Naive thymus-derived CD4-positive, alpha-beta T cell (primary cell): ENCODE measurements at regions not wholly inside any gene's neighbourhood (a gene's known extent, or its start where the extent isn't known, plus 50 kb on each side); places are given as distances from the start of the nearest gene placed in this dataset.

Experiments used
- ATAC-seq: fragments of 150-1000 bp; cut with Tn5 transposase; 2 replicates; pipeline ENCODE4 v1.10.0; 2021; ENCODE audit warnings: mild to moderate bottlenecking, moderate library complexity
- CTCF ChIA-PET: fragments of 350-600 bp; sonication (Branson Sonifier 250); formaldehyde crosslinking; loops from one replicate; lab custom pipeline; 2021; ENCODE audit warnings: antibody characterized with exemption; lab: Charles Lee
- POLR2A ChIA-PET: fragments of 350-600 bp; sonication (Branson Sonifier 250); formaldehyde crosslinking; loops from one replicate; lab custom pipeline; 2021; ENCODE audit warnings: antibody characterized with exemption, inconsistent platforms; lab: Charles Lee
- DNase-seq, 9 donors: peaks; one replicate each; pipeline versions ENCODE4 v3.0.0 to v3.0.0-alpha.2; 2020 to 2022; ENCODE audit warnings: mixed read lengths in 1 of 9
- H3K27ac ChIP-seq: one replicate; pipeline ENCODE4 v1.7.0; 2013; ENCODE audit warnings: mild to moderate bottlenecking, low read depth, low read length, moderate library complexity
- H3K27me3 ChIP-seq, 2 donors: one replicate each; pipeline ENCODE4 v1.7.0; 2013; ENCODE audit warnings: low read length in 2 of 2, mild to moderate bottlenecking in 2 of 2, moderate library complexity in 2 of 2; ENCODE audit not compliant: control insufficient read depth in 2 of 2, insufficient read depth in 2 of 2
- H3K36me3 ChIP-seq, 3 experiments: 1 replicate in 2 of 3; 2 replicates in 1 of 3; pipeline ENCODE4 v1.7.0; 2013; ENCODE audit warnings: low read length in 3 of 3, mild to moderate bottlenecking in 3 of 3, moderate library complexity in 1 of 3; ENCODE audit not compliant: insufficient read depth in 3 of 3, control insufficient read depth in 2 of 3
- H3K4me1 ChIP-seq, 2 donors: one replicate each; pipeline ENCODE4 v1.7.0; 2013; ENCODE audit warnings: low read length in 2 of 2, mild to moderate bottlenecking in 2 of 2, moderate library complexity in 1 of 2; ENCODE audit not compliant: control insufficient read depth in 2 of 2, insufficient read depth in 2 of 2
- H3K4me3 ChIP-seq: 2 replicates; pipeline ENCODE4 v1.7.0; 2013; ENCODE audit warnings: mild to moderate bottlenecking, low read length
- H3K9me3 ChIP-seq, 3 experiments: 1 replicate in 2 of 3; 2 replicates in 1 of 3; pipeline ENCODE4 v1.7.0; 2013; ENCODE audit warnings: low read length in 3 of 3; ENCODE audit not compliant: control insufficient read depth in 2 of 3
- H3K27ac Mint-ChIP-seq, 9 donors: one replicate each; pipeline ENCODE4 v1.8.0; 2020 to 2022; ENCODE audit warnings: mixed read lengths in 9 of 9, mild to moderate bottlenecking in 8 of 9, moderate library complexity in 5 of 9, inconsistent platforms in 2 of 9
- H3K27me3 Mint-ChIP-seq, 5 donors: one replicate each; pipeline ENCODE4 v1.8.0; 2021 to 2022; ENCODE audit warnings: mixed read lengths in 5 of 5, mild to moderate bottlenecking in 1 of 5
- H3K36me3 Mint-ChIP-seq, 5 donors: one replicate each; pipeline ENCODE4 v1.8.0; 2020 to 2022; ENCODE audit warnings: mixed read lengths in 5 of 5, mild to moderate bottlenecking in 3 of 5, inconsistent platforms in 1 of 5
- H3K4me1 Mint-ChIP-seq, 7 donors: one replicate each; pipeline ENCODE4 v1.8.0; 2020 to 2022; ENCODE audit warnings: mixed read lengths in 7 of 7, mild to moderate bottlenecking in 3 of 7, inconsistent platforms in 1 of 7
- H3K4me3 Mint-ChIP-seq, 10 donors: one replicate each; pipeline ENCODE4 v1.8.0; 2020 to 2022; ENCODE audit warnings: mild to moderate bottlenecking in 10 of 10, mixed read lengths in 10 of 10, moderate library complexity in 6 of 10, inconsistent platforms in 2 of 10
- H3K9me3 Mint-ChIP-seq, 11 donors: one replicate each; pipeline ENCODE4 v1.8.0; 2020 to 2022; ENCODE audit warnings: mixed read lengths in 11 of 11, mild to moderate bottlenecking in 4 of 11, inconsistent platforms in 1 of 11, moderate library complexity in 1 of 11
- intact Hi-C, 2 donors: fragments of 100-400 bp; cut with micrococcal nuclease; formaldehyde crosslinking; loops; one replicate each; pipeline ENCODE4 v1.15.1; 2023

DNA sequence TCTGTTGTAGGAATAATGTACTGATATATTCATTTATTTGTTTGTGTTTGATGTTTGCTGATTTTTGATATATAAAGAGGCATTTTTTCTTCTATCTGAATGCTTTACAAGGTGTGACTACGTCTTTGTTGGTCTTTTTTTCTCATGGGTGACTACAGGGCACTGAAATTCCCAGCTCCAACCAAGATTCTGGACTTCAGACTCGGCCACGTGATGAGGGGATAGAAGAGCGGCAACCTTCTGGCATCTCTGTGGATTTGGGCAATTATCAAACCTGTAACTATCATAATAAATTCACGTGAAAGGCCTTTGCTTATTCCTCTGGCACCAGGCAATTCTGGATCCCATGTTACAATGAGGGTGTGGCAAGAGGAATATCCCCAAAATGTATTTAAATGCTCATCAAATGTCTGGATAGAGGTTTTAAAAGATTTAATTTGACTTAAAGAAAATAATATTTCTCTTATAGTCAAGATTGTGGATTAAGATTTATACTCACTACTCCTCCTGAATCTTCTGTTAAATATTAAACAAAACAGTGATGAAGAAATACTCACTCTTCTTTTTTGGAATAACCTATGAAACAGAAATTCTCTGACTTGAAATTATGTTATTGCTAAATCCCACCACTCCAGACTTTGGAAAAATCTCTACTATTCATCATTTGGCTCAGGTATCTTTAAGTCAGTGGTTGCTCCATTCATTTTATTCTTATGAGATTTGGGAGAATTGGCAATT is 276.3 kb downstream of the GPR37 start:
- H3K9me3 Mint-ChIP-seq: peaks cover 0 to 6% (median 0%) of the 10 kb centered on the region in 11 donors
- ChIA-PET CTCF (no interaction called here), POLR2A (no interaction called here)
- no peaks in the 10 kb centered on the region for H3K9me3 ChIP-seq
- intact Hi-C loops: no loop called here
- no peak for ATAC-seq
- H3K4me3 ChIP-seq: no peak overlapping the region
- no peak for DNase-seq
- no peak overlapping the region for H3K27ac Mint-ChIP-seq
- H3K36me3 ChIP-seq: no peaks in the 10 kb centered on the region
- no peaks in the 10 kb centered on the region for H3K4me1 ChIP-seq
- no peaks in the 10 kb centered on the region for H3K27me3 ChIP-seq
- H3K4me1 Mint-ChIP-seq: no peaks in the 10 kb centered on the region
- no peak overlapping the region for H3K27ac ChIP-seq
- no peaks in the 10 kb centered on the region for H3K36me3 Mint-ChIP-seq
- no peak overlapping the region for H3K4me3 Mint-ChIP-seq
- H3K27me3 Mint-ChIP-seq: no peaks in the 10 kb centered on the region

DNA sequence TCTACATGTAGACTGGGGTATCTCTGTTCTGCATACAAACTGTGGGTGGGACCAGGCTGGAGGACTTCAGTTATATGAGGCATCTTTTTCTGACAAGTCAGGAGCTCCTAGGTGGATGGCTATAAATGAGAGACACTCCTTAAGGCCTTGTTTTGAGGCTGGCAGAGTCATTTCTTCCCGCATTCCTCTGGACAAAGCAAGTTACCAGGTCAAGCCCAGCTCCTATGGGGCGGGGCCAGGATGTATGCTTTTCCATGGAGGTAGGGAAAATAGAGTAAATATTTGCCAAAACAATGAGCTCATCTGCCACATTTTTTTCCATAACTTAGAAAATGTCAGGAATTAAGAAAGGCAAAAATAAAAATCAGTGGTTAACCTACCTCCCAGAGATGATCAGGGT is 283.4 kb downstream of the GPR37 start:
- H3K27ac Mint-ChIP-seq: no peak overlapping the region
- CTCF ChIA-PET: no interaction called here
- H3K27me3 Mint-ChIP-seq: no peaks in the 10 kb centered on the region
- H3K4me1 Mint-ChIP-seq: no peaks in the 10 kb centered on the region
- ATAC-seq (no peak), DNase-seq (no peak)
- POLR2A ChIA-PET: no interaction called here
- H3K4me1 ChIP-seq: no peaks in the 10 kb centered on the region
- H3K9me3 ChIP-seq: no peaks in the 10 kb centered on the region
- H3K4me3 ChIP-seq: no peak overlapping the region
- H3K27ac ChIP-seq: no peak overlapping the region
- H3K4me3 Mint-ChIP-seq: no peak overlapping the region
- peaks cover 0 to 5% (median 0%) of the 10 kb centered on the region in 11 donors for H3K9me3 Mint-ChIP-seq
- no peaks in the 10 kb centered on the region for H3K36me3 Mint-ChIP-seq
- intact Hi-C loops: no loop called here
- no peaks in the 10 kb centered on the region for H3K27me3 ChIP-seq
- no peaks in the 10 kb centered on the region for H3K36me3 ChIP-seq

DNA sequence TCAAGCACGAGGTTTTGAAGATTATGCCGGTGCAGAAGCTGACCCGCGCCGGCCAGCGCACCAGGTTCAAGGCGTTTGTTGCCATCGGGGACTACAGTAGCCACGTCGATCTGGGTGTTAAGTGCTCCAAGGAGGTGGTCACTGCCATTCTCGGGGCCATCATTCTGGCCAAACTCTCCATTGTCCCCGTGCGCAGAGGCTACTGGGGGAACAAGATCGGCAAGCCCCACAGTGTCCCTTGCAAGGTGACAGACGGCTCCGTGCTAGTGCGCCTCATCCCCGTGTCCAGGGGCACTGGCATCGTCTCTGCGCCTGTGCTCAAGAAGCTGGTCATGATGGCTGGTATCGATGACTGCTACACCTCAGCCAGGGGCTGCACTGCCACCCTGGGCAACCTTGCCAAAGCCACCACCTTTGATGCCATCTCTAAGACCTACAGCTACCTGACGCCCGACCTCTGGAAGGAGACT is 284.7 kb downstream of the GPR37 start:
- Mint-ChIP-seq H3K9me3 (peaks cover 0 to 8% (median 1%) of the 10 kb centered on the region in 11 donors), H3K4me3 (no peak overlapping the region), H3K27ac (no peak overlapping the region), H3K27me3 (no peaks in the 10 kb centered on the region), H3K4me1 (no peaks in the 10 kb centered on the region), H3K36me3 (no peaks in the 10 kb centered on the region)
- DNase-seq (no peak), ATAC-seq (no peak)
- POLR2A ChIA-PET: no interaction called here
- CTCF ChIA-PET: no interaction called here
- no peaks in the 10 kb centered on the region for H3K27me3 ChIP-seq
- no peaks in the 10 kb centered on the region for H3K9me3 ChIP-seq
- H3K4me1 ChIP-seq: no peaks in the 10 kb centered on the region
- H3K36me3 ChIP-seq: no peaks in the 10 kb centered on the region
- H3K4me3 ChIP-seq: no peak overlapping the region
- no peak overlapping the region for H3K27ac ChIP-seq
- intact Hi-C loops: no loop called here

DNA sequence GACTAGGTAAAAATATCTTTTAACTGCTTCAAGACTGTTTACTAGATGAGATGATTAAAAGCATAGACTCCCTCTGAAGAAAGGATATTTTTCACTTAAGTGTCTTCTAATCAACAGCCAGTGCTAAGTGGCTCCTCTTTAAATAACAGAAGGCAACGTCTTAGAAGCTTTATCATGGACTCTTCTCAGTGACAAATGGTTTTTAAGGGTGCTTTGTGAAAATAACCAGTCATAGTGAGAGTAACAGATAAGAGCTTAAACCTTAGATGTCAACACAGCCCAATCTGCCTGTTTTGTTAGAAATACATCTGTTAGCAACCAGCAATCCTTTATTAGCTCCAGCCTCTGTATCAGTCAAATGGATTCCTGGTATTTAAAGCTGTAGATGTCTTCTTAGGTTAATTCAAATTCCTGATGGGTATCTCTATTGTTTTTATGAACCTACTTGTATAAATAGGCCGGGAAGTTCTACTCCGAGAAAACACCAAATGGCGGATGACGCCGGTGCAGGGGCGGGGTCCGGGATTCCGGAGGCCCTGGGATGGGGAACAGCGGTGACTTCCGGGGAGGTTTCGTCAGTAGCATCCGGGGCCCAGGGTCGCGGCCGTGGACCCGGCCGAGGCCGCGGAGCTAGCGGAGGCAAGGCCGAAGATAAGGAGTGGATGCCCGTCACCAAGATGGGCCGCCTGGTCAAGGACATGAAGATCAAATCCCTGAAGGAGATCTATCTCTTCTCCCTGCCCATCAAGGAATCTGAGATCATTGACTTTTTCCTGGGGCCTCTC is 285.4 kb downstream of the GPR37 start:
- Mint-ChIP-seq H3K4me1 (no peaks in the 10 kb centered on the region), H3K27me3 (no peaks in the 10 kb centered on the region), H3K36me3 (no peaks in the 10 kb centered on the region), H3K27ac (no peak overlapping the region), H3K4me3 (no peak overlapping the region), H3K9me3 (peaks cover 0 to 8% (median 1%) of the 10 kb centered on the region in 11 donors)
- H3K27ac ChIP-seq: no peak overlapping the region
- no peak for ATAC-seq
- H3K36me3 ChIP-seq: no peaks in the 10 kb centered on the region
- ChIA-PET POLR2A (no interaction called here), CTCF (no interaction called here)
- no peaks in the 10 kb centered on the region for H3K27me3 ChIP-seq
- no peaks in the 10 kb centered on the region for H3K9me3 ChIP-seq
- DNase-seq: no peak
- H3K4me3 ChIP-seq: no peak overlapping the region
- no peaks in the 10 kb centered on the region for H3K4me1 ChIP-seq
- intact Hi-C loops: no loop called here

DNA sequence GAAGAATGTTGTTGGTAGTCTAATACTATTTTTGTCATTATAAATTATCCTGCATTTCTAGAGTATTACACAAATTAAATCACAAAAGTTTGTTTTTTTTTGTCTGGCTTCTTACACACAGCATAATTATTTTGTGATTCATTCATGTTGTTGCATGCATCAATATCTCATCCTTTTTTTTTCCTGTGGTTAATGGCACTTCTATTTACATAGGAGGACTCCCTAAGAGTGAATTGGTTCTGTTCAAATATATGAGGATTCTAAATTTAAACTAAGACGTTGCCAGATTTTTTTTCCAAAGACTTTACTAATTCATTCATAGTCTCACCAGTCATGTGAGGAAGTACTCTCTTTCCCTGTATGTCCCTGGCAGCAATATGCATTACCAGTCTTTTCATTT is 303.3 kb downstream of the GPR37 start:
- CTCF ChIA-PET: no interaction called here
- Histone ChIP-seq H3K27ac (no peak overlapping the region), H3K4me3 (no peak overlapping the region), H3K36me3 (no peaks in the 10 kb centered on the region), H3K9me3 (no peaks in the 10 kb centered on the region), H3K4me1 (no peaks in the 10 kb centered on the region), H3K27me3 (no peaks in the 10 kb centered on the region)
- no peak for DNase-seq
- Mint-ChIP-seq H3K4me3 (no peak overlapping the region), H3K9me3 (peaks cover 0 to 8% (median 2%) of the 10 kb centered on the region in 11 donors), H3K27ac (no peak overlapping the region), H3K36me3 (peaks cover 0 to under 1% (median 0%) of the 10 kb centered on the region in 5 donors), H3K4me1 (no peaks in the 10 kb centered on the region), H3K27me3 (no peaks in the 10 kb centered on the region)
- POLR2A ChIA-PET: no interaction called here
- no peak for ATAC-seq
- intact Hi-C loops: no loop called here

DNA sequence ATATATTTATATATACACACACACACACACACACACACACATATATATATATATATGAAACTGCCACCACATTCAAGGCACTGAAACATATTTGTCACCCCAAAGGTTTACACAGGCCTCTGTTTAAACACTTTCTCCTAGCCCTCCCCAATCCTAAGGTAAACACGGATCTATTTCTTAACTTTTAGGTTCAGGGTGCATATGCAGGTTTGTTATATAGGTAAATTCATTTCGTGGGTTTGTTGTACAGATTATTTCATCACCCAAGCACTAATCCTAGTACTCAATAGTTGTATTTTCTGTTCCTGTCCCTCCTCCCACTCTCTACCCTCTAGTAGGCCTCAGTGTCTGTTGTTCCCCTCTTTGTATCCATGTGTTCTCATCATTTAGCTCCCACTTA is 305.0 kb downstream of the GPR37 start:
- intact Hi-C loops: no loop called here
- ChIA-PET CTCF (no interaction called here), POLR2A (no interaction called here)
- H3K4me1 Mint-ChIP-seq: no peaks in the 10 kb centered on the region
- no peaks in the 10 kb centered on the region for H3K36me3 ChIP-seq
- H3K27me3 Mint-ChIP-seq: no peaks in the 10 kb centered on the region
- no peak for ATAC-seq
- no peak overlapping the region for H3K4me3 Mint-ChIP-seq
- no peaks in the 10 kb centered on the region for H3K9me3 ChIP-seq
- H3K36me3 Mint-ChIP-seq: no peaks in the 10 kb centered on the region
- peaks cover 0 to 5% (median 1%) of the 10 kb centered on the region in 11 donors for H3K9me3 Mint-ChIP-seq
- H3K27me3 ChIP-seq: no peaks in the 10 kb centered on the region
- no peaks in the 10 kb centered on the region for H3K4me1 ChIP-seq
- H3K4me3 ChIP-seq: no peak overlapping the region
- DNase-seq: no peak
- H3K27ac ChIP-seq: no peak overlapping the region
- H3K27ac Mint-ChIP-seq: no peak overlapping the region

DNA sequence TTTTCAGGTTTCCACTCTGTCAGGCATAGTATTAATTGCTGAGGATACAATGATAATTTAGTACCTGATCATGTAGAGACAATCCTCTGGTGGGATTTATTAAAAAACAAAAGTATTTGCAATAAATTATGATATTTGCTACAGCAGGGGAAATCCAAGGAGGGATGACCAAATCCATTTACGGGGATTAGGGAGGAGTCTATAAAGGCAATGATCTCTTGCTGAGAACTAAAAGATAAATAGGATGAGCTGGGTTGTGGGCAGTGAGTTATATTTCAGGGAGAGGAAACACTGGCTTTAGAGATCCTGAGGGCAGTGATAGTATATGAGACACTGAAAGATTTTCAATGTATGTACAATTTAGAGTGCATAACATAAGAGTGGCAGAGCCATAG is 305.5 kb downstream of the GPR37 start:
- H3K27ac Mint-ChIP-seq: no peak overlapping the region
- no peaks in the 10 kb centered on the region for H3K4me1 Mint-ChIP-seq
- ATAC-seq: no peak
- H3K4me3 ChIP-seq: no peak overlapping the region
- H3K9me3 Mint-ChIP-seq: peaks cover 0 to 1% (median 0%) of the 10 kb centered on the region in 11 donors
- no peak for DNase-seq
- CTCF ChIA-PET: no interaction called here
- H3K27me3 ChIP-seq: no peaks in the 10 kb centered on the region
- no peak overlapping the region for H3K4me3 Mint-ChIP-seq
- H3K9me3 ChIP-seq: no peaks in the 10 kb centered on the region
- H3K4me1 ChIP-seq: no peaks in the 10 kb centered on the region
- POLR2A ChIA-PET: no interaction called here
- H3K36me3 ChIP-seq: no peaks in the 10 kb centered on the region
- H3K36me3 Mint-ChIP-seq: no peaks in the 10 kb centered on the region
- no peak overlapping the region for H3K27ac ChIP-seq
- intact Hi-C loops: no loop called here
- no peaks in the 10 kb centered on the region for H3K27me3 Mint-ChIP-seq
